GM10266 (cell line): ENCODE measurements at regions not wholly inside any gene's neighbourhood (a gene's known extent, or its start where the extent isn't known, plus 50 kb on each side); places are given as distances from the start of the nearest gene placed in this dataset.

Experiments used
- DNase-seq: peaks from one replicate; pipeline ENCODE4 v3.0.0; 2012; ENCODE audit errors: extremely low spot score
- TF ChIP-seq, protein P1 (sequence below): IDR thresholded peaks from 2 replicates; pipeline ENCODE4 v1.5.1; 2012; ENCODE audit warnings: mild to moderate bottlenecking, low read depth; ENCODE audit not compliant: control insufficient read depth, insufficient read depth; ENCODE audit errors: missing control alignments

DNA sequence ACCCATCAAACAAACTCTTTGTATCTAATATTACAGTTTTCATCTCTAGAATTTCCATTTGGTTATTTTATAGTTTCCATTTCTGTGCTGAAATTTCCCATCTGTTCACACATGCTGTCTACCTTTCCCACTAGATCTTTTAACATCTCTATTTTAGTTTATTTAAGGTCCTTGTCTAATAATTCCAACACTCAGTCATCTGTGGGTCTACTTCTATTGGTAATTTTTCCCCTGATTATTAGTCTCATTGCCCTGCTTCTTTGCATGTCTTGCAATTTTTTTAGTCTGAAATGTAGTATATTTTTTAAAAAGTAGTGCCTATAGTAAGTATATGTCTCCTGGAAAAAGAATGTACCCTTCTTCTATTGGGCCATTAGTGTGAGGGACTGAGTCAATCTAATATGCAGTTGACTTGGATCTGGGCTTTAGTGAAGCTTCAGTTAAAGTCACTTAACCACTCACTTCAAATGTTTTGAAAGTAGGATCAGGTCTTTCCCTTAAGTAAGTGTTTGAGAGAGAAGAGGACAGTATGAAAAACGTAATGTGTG, 370.8 kb downstream of the SEC14L1 start:
- DNase-seq, result no peak
- TF ChIP-seq, protein P1, sequence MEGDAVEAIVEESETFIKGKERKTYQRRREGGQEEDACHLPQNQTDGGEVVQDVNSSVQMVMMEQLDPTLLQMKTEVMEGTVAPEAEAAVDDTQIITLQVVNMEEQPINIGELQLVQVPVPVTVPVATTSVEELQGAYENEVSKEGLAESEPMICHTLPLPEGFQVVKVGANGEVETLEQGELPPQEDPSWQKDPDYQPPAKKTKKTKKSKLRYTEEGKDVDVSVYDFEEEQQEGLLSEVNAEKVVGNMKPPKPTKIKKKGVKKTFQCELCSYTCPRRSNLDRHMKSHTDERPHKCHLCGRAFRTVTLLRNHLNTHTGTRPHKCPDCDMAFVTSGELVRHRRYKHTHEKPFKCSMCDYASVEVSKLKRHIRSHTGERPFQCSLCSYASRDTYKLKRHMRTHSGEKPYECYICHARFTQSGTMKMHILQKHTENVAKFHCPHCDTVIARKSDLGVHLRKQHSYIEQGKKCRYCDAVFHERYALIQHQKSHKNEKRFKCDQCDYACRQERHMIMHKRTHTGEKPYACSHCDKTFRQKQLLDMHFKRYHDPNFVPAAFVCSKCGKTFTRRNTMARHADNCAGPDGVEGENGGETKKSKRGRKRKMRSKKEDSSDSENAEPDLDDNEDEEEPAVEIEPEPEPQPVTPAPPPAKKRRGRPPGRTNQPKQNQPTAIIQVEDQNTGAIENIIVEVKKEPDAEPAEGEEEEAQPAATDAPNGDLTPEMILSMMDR, result no peak

DNA sequence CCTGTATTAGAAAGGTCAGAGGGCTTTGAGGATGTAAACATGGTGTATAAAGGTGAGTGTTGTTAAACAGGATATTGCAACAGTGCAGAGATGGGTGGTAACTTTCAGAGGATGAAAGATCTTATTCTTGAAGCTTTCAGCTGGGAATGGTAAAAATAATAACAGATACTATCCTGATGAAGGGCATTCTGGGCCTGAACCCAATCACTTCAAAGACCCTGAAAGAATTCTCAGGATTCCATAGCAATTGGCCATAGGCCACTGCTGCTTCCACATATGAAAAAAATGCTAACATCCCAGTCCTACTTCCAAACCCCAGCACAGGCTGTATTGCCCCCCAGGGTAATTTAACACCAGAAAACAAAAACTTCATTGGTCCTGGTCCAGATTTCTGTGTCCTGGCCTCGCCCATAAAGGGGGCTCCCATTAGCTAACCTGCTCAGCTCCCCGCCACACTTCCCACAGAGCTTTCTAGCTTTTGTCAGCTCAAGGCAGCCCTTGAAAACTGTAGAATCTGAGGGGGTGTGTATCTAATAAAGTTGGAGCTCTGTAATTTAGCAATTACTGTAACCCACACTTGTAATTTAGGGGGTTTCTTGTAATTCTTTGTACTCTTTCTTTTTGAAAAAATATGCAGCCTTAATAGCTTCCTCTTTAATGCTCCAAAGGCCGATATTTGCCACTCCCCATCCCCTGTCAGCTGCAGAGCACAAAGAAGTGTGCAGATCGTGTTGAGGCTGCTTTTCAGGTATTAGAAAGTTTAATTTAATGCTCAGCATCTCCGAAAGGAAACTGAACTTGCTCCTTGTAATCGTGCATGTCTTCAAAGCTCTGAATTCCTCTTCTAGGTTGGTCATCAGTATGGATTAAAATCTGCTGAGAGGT, 371.5 kb downstream of the SEC14L1 start:
- TF ChIP-seq, protein P1, result no peak
- DNase-seq, result no peak

DNA sequence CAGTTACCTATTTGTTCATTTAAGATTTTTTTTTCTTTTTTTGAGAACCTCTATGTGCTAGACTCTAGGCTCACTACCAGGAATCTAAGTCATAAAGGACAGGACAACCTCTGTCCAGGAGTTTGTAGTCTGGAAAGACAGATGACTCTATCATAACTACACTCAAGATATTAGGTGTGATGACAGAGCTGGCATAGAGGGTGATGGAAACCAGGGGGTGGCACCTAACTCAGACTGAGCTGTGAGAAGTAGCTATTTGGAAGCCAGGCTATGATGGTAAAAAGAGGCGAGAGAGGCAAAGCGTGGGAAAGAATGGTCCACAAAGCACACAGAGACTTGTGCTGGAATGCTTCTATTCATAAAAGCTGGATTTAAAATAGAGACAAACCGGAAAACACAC, 372.3 kb downstream of the SEC14L1 start:
- TF ChIP-seq, protein P1, result no peak
- no peak for DNase-seq

DNA sequence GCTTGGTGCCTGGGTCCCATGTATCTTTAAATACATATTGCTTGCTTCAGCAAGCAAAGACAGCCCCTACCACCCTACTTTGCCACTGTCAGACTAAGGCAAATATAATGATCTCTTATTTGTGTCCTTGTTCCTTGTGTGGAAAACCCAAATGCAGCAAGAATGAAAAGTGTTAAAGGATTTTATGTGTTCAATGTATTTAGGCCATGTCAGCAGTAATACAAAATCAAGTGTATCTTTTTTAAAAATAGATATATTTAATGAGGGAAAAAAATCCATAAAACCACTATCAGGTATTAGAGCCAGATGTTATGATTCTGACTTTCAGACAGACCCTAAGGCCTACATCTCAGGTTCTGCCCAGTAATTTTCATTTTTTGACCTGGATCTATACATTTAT, 374.5 kb downstream of the SEC14L1 start:
- TF ChIP-seq, protein P1, result no peak

DNA sequence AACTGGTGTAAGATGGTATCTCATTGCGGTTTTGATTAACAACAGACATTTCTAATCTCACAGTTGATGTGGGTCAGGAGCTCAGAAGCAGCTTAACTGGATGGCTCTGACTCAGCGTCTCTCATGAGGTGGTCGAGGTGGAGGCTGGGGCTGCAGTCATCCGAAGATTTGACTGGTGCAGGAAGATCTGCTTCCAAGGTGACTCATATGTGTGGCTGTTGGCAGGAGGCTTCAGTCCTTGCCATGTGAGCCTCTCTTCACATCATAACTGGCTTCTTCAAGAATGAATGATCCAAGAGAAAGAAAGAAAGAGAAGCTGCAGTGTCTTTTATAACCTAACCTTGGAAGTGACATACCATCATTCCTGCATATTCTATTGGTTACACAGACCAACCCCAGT, 376.1 kb downstream of the SEC14L1 start:
- DNase-seq, result no peak
- TF ChIP-seq, protein P1, result no peak

More for the DNA sequence above, 374.5 kb downstream of the SEC14L1 start:
- no peak for DNase-seq

DNA sequence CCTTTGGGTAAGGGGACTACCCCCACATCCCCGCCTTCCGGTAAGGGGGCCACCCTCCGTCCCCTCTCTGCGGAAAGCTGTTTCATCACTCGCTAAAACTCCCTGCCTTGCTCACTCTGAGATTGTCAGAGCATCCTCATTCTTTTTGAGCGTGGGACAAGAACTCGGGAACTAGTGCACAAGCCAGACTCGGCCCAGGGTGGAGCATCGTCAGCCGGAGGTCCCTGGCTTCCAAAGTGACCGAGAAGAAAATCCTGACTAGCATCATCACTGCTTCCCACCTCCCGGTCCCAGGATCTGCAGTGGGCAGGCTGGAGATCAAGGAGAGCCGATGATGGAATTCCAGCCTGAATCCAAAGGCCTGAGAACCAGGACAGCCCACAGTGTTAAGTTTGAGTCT, 380.3 kb downstream of the SEC14L1 start:
- TF ChIP-seq, protein P1, result no peak
- DNase-seq, result no peak

DNA sequence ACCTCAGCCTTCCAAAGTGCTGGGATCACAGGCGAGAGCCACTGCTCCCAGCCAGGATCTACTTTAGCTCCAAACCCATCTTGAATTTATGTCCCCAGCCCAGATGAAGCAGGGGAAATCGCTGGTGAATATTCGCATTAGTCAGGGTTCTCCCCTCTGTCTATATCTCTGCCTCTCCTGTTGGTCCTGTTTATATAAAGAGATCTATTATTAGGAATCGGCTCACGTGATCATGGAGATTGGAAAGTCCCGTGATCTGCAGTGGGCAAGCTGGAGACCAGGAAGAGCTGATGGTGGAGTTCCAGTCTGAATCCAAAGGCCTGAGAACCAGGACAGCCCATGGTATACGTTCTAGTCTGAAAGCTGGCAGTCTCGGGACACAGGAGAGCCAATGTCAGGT, 382.8 kb downstream of the SEC14L1 start:
- TF ChIP-seq, protein P1, result no peak
- DNase-seq, result no peak
